LNCaP clone FGC (cell line): ENCODE measurements at regions not wholly inside any gene's neighbourhood (a gene's known extent, or its start where the extent isn't known, plus 50 kb on each side); places are given as distances from the start of the nearest gene placed in this dataset.
"Not testable (repeated sequence)": the region's sequence is repeated elsewhere in the genome, so short reads cannot be mapped to it uniquely, and the experiment has no call there.

ENCODE experiments used
- DNase-seq: peaks from one replicate; pipeline ENCODE4 v3.0.0-alpha.2; 2011; ENCODE audit warnings: low read depth
- H3K4me3 ChIP-seq: 2 replicates; pipeline ENCODE4 v1.5.1; 2011; ENCODE audit warnings: mild to moderate bottlenecking, low read depth, low read length, control low read depth
- TF ChIP-seq, protein P1 (sequence below): IDR thresholded peaks from 2 replicates; pipeline ENCODE4 v1.5.1; 2012; ENCODE audit warnings: mild to moderate bottlenecking; ENCODE audit not compliant: control insufficient read depth, insufficient read depth; ENCODE audit errors: extremely low read depth

DNA sequence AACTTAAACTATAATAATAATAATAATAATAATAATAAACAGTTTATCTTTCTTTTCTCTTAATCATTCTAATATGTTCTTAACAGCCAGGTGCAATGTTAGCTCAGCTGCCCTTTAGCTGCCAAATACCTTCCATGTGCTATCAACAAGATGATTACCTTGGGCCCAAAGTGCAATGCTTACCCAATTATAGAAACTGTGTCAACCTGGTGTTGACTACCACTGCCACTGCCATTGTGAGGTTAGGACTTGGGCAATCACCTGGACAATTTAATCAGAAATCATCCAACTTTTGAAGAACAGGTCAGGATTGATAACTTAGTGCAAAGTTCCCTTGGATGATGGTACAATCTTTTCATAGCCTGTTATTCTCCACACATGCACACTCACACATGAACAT, 371.8 kb upstream of the SALL1 start:
- TF ChIP-seq, protein P1, sequence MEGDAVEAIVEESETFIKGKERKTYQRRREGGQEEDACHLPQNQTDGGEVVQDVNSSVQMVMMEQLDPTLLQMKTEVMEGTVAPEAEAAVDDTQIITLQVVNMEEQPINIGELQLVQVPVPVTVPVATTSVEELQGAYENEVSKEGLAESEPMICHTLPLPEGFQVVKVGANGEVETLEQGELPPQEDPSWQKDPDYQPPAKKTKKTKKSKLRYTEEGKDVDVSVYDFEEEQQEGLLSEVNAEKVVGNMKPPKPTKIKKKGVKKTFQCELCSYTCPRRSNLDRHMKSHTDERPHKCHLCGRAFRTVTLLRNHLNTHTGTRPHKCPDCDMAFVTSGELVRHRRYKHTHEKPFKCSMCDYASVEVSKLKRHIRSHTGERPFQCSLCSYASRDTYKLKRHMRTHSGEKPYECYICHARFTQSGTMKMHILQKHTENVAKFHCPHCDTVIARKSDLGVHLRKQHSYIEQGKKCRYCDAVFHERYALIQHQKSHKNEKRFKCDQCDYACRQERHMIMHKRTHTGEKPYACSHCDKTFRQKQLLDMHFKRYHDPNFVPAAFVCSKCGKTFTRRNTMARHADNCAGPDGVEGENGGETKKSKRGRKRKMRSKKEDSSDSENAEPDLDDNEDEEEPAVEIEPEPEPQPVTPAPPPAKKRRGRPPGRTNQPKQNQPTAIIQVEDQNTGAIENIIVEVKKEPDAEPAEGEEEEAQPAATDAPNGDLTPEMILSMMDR, result no peak
- no peak for DNase-seq

DNA sequence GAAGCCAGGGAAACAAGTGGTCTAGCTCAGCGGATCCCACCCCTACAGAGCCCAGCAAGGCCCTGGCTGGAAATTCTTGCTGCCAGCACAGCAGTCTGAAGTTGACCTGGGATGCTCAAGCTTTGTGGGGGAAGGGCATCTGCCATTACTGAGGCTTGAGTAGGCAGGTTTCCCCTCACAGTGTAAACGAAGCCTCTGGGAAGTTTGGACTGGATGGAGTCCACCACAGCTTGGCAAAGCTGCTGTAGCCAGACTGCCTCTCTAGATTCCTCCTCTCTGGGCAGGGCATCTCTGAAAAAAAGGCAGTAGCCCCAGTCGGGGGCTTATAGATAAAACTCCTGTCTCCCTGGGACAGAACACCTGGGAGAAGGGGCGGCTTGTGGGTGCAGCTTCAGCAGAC, 365.9 kb upstream of the SALL1 start:
- not testable (repeated sequence) for H3K4me3 ChIP-seq, DNase-seq

More for the DNA sequence above, 371.8 kb upstream of the SALL1 start:
- no peak overlapping the region for H3K4me3 ChIP-seq

GRCh38 chr16:51510416-51510815, 359.3 kb upstream of the SALL1 start:
- TF ChIP-seq, protein P1, result no peak
- no peak overlapping the region for H3K4me3 ChIP-seq
- no peak for DNase-seq

GRCh38 chr16:51509336-51509735, 358.3 kb upstream of the SALL1 start:
- TF ChIP-seq, protein P1, result no peak
- no peak for DNase-seq
- H3K4me3 ChIP-seq, result no peak overlapping the region

DNA sequence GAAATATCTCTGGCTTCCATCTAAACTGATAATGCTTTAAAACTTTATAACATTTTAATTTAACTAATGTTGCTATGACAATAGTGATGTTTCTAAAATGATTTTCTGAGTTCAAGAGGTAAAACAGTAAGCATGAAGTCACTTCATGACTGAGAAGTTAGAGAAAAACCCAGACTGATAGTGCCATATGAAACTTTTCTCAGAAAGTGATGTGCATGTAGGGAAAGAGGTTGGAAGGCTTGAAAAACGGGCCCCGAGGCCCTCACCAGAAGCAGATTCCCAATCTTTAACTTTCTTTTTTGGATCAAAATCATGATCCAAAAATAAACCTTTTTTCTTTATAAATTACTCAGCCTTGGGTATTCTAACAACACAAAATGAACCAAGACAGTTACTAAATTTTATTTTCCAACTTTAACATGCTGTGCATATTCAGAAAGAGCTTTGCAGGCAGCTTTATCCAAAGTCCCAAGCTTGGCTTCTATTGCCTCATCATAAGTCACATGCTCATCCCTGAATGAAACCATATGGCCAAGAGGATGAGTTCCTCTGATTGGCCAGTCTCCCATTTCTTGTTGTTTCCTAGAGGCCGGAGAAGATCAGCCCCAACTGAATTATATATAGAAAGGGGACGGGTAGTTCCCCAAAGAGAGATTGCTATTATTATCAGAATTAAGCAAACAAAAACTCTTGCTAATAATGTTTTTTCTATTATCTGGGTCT, 357.6 kb upstream of the SALL1 start:
- DNase-seq, result no peak
- no peak overlapping the region for H3K4me3 ChIP-seq
- TF ChIP-seq, protein P1, result no peak

DNA sequence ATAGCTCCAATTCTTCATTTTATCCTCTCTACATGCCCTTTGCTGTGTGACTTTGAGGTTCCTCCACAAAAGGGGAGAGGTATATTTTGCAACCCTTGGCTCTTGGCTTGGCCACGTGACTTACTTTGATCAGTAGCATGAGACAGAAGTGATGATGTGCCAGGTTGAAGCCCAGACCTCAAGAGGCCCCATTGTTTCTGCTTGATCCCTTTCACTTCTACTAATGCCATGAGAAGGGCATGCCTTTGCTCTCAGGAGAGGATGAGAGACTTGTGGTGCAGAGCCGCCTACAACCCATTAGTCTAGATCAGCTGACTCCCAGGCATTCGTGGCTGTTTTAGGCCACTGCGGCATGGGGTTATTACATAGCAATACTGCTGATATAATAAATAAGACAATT, 356.2 kb upstream of the SALL1 start:
- no peak overlapping the region for H3K4me3 ChIP-seq
- DNase-seq, result no peak
- TF ChIP-seq, protein P1, result no peak

- TF ChIP-seq, protein P1, result no peak
- no peak for DNase-seq
- no peak overlapping the region for H3K4me3 ChIP-seq
These were observed 349.2 kb upstream of the SALL1 start for GRCh38 chr16:51500306-51500705.
